GM12891 (cell line): ENCODE measurements at regions not wholly inside any gene's neighbourhood (a gene's known extent, or its start where the extent isn't known, plus 50 kb on each side); places are given as distances from the start of the nearest gene placed in this dataset.

Experiments
- DNase-seq: peaks from one replicate; pipeline ENCODE4 v3.0.0; 2011; ENCODE audit warnings: low spot score; ENCODE audit not compliant: insufficient read length
- FAIRE-seq: peaks from 2 replicates; lab custom pipeline; 2011; peaks lifted over from hg19 to GRCh38; lab: Jason Lieb, UNC
- PAX5 ChIP-seq: IDR thresholded peaks from 2 replicates; pipeline ENCODE4 v1.6.1; 2011; ENCODE audit warnings: low read length, moderate library complexity, mild to moderate bottlenecking; ENCODE audit not compliant: insufficient read depth, severe bottlenecking
- POLR2A ChIP-seq: IDR thresholded peaks from 2 replicates; pipeline ENCODE4 v1.6.1; 2011; ENCODE audit warnings: low read depth, low read length, control low read depth
- POLR2AphosphoS5 ChIP-seq: IDR thresholded peaks from 2 replicates; pipeline ENCODE4 v1.6.1; 2011; ENCODE audit warnings: low read depth, low read length, control low read depth
- POU2F2 ChIP-seq: IDR thresholded peaks from 2 replicates; pipeline ENCODE4 v1.6.1; 2011; ENCODE audit warnings: low read depth, mild to moderate bottlenecking, control low read depth, low read length, moderate library complexity
- SPI1 ChIP-seq: IDR thresholded peaks from 2 replicates; pipeline ENCODE4 v1.6.1; 2011; ENCODE audit warnings: low read depth, low read length, control low read depth
- TAF1 ChIP-seq: IDR thresholded peaks from 2 replicates; pipeline ENCODE4 v1.6.1; 2011; ENCODE audit warnings: low read depth, low read length, control low read depth

- TF ChIP-seq POLR2A (no peak), SPI1 (no peak), POLR2AphosphoS5 (no peak), TAF1 (no peak), POU2F2 (no peak), PAX5 (no peak)
- FAIRE-seq, result no peak
- DNase-seq, result no peak
These were observed 1153.4 kb upstream of the AGA start for GRCh38 chr4:178595500-178596138.

DNA sequence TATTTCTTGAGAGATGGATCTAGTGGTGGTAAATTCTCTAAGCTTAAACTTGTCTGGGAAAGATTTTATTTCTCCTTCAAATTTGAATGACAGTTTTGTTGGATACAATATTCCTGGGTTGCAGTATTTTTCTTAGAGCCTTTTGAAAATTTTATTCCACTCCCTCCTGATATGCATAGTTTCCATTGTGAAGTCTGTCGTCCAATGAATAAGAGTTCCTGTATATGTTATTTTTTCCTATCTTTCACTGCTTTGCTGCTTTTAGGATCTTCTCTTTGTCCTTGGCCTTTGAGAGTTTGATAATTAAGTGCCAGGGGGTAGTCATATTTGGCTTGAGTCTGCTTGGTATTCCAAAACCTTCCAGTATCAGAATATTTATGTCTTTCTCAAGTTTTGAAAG lies 1156.4 kb upstream of the AGA start:
- DNase-seq, result no peak
- no peak for FAIRE-seq
- no peak for TF ChIP-seq POLR2A
- TF ChIP-seq SPI1, result no peak
- TF ChIP-seq POU2F2, result no peak
- no peak for TF ChIP-seq PAX5
- no peak for TF ChIP-seq TAF1
- no peak for TF ChIP-seq POLR2AphosphoS5

DNA sequence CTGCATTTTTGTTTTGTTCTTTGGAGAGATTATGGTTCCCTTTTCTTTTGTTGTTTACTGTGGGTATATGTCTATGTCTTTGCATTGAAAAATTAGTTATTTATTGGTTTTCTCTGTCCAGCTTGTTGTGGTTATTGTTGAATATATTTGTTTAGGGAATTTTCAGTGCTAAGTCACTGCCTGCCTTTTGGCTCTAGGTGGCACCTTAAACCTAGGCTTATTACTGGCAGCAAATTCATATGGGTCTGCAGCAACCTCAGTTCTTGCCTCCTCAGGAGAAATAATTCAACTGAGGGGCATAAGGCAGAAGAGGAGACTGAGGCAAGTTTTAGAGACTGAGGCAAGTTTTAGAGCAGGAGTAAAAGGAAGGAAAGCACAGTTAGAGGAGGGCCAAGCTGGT lies 1157.3 kb upstream of the AGA start:
- no peak for FAIRE-seq

GRCh38 chr4:178602833-178603232 lies 1160.6 kb upstream of the AGA start:
- TF ChIP-seq POU2F2 (no peak), POLR2A (no peak), PAX5 (no peak), POLR2AphosphoS5 (no peak), SPI1 (no peak), TAF1 (no peak)
- FAIRE-seq, result no peak
- DNase-seq, result no peak

More for the DNA sequence above, 1157.3 kb upstream of the AGA start:
- TF ChIP-seq SPI1 (no peak), PAX5 (no peak), POU2F2 (no peak), POLR2A (no peak), TAF1 (no peak)
- DNase-seq, result no peak

GRCh38 chr4:178611062-178611461 lies 1168.8 kb upstream of the AGA start:
- TF ChIP-seq TAF1 (no peak), POLR2A (no peak), POLR2AphosphoS5 (no peak), POU2F2 (no peak)
- no peak for DNase-seq

GRCh38 chr4:178612733-178613132 lies 1170.5 kb upstream of the AGA start:
- FAIRE-seq (no peak), DNase-seq (no peak)
- TF ChIP-seq POU2F2, result no peak
- TF ChIP-seq TAF1, result no peak
- TF ChIP-seq POLR2A, result no peak
- no peak for TF ChIP-seq POLR2AphosphoS5
- TF ChIP-seq SPI1, result no peak

More at GRCh38 chr4:178611062-178611461, 1168.8 kb upstream of the AGA start:
- no peak for FAIRE-seq

DNA sequence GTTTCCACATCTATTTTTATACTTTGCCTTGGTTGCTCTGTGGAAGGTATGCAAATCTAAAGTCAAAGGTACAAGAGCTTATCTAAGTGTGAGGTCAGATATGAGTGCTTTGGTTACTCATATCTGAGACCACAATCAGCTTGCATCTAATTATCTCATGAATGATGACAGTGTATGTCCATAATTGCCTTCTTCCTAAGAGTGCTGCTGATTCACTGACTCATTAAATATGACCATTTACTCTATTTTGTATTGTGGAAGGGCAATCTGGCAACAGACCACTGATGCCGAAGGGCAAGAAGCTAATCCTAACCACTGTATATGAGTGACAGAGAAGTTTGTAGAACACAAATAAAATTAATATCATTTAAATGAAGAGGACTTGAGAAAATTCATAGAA lies 1190.2 kb upstream of the AGA start:
- no peak for DNase-seq
- no peak for FAIRE-seq
- TF ChIP-seq SPI1 (no peak), POU2F2 (no peak), TAF1 (no peak), PAX5 (no peak), POLR2AphosphoS5 (no peak), POLR2A (no peak)

DNA sequence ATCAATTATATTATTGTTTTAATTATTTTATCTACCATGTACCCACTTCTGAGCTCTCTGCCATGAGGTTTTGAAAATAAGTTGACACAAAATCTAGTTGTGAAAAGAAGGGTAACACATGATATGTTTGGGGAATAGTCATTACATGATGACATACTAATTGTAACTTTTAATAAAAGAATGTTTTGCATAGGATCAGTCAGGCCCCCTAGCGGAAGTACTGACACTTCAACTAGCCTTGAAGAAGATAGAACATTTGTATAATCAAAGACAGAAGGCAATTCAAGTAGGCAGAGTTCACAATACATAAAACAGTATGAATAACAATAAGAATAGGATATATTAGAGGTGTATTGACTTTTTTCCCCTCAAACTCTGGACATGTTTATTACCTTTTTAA lies 1191.0 kb upstream of the AGA start:
- TF ChIP-seq POLR2AphosphoS5 (no peak), POLR2A (no peak), PAX5 (no peak), SPI1 (no peak), TAF1 (no peak), POU2F2 (no peak)
- FAIRE-seq, result no peak
- DNase-seq, result no peak

- DNase-seq (no peak), FAIRE-seq (no peak)
- TF ChIP-seq SPI1 (no peak), POLR2AphosphoS5 (no peak), TAF1 (no peak), POU2F2 (no peak), PAX5 (no peak), POLR2A (no peak)
These were observed 1222.4 kb upstream of the AGA start for GRCh38 chr4:178664621-178665020.

DNA sequence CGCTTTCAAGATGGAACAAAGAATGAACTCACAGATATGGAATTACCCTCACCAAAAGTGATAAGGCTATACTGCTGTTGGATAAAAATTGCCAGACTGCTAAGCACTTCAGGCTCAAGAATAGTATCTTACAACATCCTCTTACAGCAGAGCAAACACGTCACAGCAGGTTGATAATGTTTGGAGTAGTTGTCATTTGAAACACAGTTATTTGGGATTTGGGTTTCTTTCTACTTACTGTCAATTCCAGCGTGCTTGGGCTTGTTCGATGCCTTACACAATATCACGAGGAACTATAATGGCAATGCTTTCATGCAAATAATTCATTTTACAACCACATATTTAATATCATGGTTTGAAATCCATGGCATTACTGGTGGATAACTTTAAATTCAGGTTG lies 1223.7 kb upstream of the AGA start:
- no peak for TF ChIP-seq TAF1
- TF ChIP-seq POLR2AphosphoS5, result no peak
- no peak for TF ChIP-seq POU2F2
- no peak for TF ChIP-seq PAX5
- no peak for TF ChIP-seq SPI1
- TF ChIP-seq POLR2A, result no peak
- no peak for FAIRE-seq
- DNase-seq, result no peak
